LNCaP clone FGC (cell line): ENCODE measurements at regions not wholly inside any gene's neighbourhood (a gene's known extent, or its start where the extent isn't known, plus 50 kb on each side); places are given as distances from the start of the nearest gene placed in this dataset.
"Not testable (repeated sequence)": the region's sequence is repeated elsewhere in the genome, so short reads cannot be mapped to it uniquely, and the experiment has no call there.

ENCODE experiments used
- DNase-seq: peaks from one replicate; pipeline ENCODE4 v3.0.0-alpha.2; 2011; ENCODE audit warnings: low read depth
- H3K4me3 ChIP-seq: 2 replicates; pipeline ENCODE4 v1.5.1; 2011; ENCODE audit warnings: mild to moderate bottlenecking, low read depth, low read length, control low read depth
- TF ChIP-seq, protein P1 (sequence below): IDR thresholded peaks from 2 replicates; pipeline ENCODE4 v1.5.1; 2012; ENCODE audit warnings: mild to moderate bottlenecking; ENCODE audit not compliant: control insufficient read depth, insufficient read depth; ENCODE audit errors: extremely low read depth

GRCh38 chr2:89106369-89107019 lies 415.0 kb downstream of the RPIA start:
- H3K4me3 ChIP-seq, DNase-seq: not testable (repeated sequence)

DNA sequence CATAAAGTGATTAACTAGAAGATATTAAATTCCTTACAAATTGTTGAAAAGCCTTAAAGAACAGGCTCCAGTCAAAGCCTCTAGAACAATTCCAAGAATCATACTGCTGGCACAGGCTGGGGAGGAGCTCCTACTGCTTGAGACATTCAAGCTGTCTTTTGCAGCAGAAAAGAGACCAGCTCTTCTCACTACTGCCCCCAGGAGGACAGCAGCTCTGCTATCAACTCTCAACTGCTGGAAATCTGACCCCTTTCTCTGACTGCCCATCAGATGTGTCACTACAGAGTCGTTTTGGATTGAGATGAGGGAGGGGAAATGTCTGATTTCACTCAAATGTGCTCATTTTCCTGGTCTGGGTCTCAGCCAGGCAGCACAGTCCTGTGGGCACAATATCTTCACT lies 421.0 kb downstream of the RPIA start:
- TF ChIP-seq, protein P1, sequence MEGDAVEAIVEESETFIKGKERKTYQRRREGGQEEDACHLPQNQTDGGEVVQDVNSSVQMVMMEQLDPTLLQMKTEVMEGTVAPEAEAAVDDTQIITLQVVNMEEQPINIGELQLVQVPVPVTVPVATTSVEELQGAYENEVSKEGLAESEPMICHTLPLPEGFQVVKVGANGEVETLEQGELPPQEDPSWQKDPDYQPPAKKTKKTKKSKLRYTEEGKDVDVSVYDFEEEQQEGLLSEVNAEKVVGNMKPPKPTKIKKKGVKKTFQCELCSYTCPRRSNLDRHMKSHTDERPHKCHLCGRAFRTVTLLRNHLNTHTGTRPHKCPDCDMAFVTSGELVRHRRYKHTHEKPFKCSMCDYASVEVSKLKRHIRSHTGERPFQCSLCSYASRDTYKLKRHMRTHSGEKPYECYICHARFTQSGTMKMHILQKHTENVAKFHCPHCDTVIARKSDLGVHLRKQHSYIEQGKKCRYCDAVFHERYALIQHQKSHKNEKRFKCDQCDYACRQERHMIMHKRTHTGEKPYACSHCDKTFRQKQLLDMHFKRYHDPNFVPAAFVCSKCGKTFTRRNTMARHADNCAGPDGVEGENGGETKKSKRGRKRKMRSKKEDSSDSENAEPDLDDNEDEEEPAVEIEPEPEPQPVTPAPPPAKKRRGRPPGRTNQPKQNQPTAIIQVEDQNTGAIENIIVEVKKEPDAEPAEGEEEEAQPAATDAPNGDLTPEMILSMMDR = peak; percentile 41; the same call in 1 of the 2 replicates
- DNase-seq, H3K4me3 ChIP-seq: not testable (repeated sequence)

GRCh38 chr2:89113286-89113685 lies 421.8 kb downstream of the RPIA start:
- not testable (repeated sequence) for DNase-seq, H3K4me3 ChIP-seq

- DNase-seq = not testable (repeated sequence)
Measured at GRCh38 chr2:89129440-89129839, 438.0 kb downstream of the RPIA start.

DNA sequence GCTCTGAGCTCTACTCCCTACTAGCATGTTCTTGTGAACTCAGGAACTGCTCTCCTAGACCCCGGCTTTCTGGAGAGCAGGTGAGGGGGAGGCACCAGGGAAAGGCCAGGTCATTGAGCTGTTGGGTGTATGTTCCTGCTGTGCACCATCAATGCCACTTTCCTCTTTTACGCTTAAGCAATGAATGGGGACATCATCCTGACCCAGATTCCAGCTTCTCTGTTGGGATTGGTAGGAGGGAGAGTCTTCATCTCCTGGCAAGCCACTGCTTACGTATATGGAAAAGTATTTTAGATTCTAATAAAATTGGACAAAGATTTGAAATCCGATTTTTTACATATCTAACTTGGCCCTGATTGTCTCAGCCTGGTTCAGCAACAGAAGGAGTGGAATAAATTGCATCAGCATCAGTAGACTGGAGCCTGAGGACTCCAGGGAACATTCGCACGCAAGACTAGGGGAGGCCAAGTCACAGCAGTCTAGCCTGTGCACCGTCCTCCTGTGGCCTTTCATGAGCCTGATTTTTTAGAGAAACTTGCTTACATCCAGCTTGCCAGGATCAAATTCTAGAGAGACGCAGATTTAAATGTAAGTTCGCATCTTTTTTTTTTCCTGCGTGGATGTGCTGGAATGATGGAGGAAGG lies 439.3 kb downstream of the RPIA start:
- H3K4me3 ChIP-seq, DNase-seq: not testable (repeated sequence)

More at GRCh38 chr2:89129440-89129839, 438.0 kb downstream of the RPIA start:
- not testable (repeated sequence) for H3K4me3 ChIP-seq

- not testable (repeated sequence) for H3K4me3 ChIP-seq
Measured at GRCh38 chr2:89142959-89143358, 451.5 kb downstream of the RPIA start.

GRCh38 chr2:89145342-89145741 lies 453.9 kb downstream of the RPIA start:
- not testable (repeated sequence) for H3K4me3 ChIP-seq, DNase-seq

More at GRCh38 chr2:89142959-89143358, 451.5 kb downstream of the RPIA start:
- not testable (repeated sequence) for DNase-seq

DNA sequence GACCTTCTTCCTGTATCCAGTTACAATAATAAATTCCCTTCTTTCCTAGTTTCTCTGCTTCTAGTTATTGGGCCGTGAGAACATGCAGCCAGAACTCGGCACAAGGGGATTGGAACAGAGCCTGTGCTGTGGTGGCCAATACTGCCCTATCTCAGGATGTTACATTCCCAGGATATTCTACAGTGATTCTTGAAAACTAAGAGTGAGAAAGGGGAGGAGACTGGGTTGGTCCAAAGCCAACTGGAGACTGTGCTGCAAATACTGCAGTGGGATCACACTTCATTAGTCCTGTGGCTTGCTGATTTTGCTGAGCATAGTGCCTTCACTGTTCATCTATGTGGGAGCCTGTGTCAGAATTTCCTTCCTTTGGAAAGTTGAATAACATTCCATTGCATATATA lies 456.8 kb downstream of the RPIA start:
- not testable (repeated sequence) for H3K4me3 ChIP-seq, DNase-seq

- H3K4me3 ChIP-seq, DNase-seq: not testable (repeated sequence)
Measured at GRCh38 chr2:89151699-89152098, 460.2 kb downstream of the RPIA start.

DNA sequence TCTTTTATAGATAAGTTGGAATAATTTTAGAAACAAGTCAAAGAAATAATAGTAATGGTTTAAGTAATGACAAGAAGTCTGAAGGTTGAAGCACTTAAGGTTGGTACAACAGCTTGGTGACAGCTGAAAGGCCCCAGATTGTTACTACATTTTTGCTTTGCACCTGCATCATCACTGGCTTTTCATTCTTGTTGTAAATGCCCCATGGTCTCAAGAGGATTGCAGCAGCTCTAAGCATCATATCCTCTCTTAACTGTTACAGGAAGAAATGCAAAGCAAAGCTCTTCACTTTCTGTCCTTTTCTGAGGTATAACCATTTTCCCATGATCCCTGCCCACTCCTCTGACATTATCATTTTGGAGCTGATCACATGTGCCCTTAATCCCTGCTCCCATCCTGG lies 461.0 kb downstream of the RPIA start:
- not testable (repeated sequence) for H3K4me3 ChIP-seq, DNase-seq

- H3K4me3 ChIP-seq, DNase-seq: not testable (repeated sequence)
Measured at GRCh38 chr2:89153210-89153609, 461.7 kb downstream of the RPIA start.

- H3K4me3 ChIP-seq, DNase-seq: not testable (repeated sequence)
Measured at GRCh38 chr2:89154247-89154682, 462.8 kb downstream of the RPIA start.

DNA sequence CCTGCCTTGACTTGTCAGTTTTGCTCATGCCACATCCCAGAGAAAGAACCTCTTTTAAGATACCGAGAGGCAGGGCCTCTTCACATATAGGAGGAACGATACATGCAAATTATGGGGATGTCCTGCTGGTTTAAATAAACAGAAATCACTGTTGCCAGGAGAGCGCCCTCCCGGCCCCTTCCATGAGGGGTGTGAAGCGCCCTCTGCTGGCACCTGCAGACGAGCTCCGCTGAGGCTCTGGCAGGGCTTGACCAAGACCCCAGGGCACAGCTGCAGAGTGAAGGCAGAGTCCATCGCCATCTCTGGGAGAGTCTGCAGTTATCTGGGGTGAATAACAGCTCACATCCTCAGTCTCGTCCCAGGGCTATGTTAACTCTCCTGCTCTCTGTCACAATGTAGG lies 468.8 kb downstream of the RPIA start:
- not testable (repeated sequence) for DNase-seq, H3K4me3 ChIP-seq

DNA sequence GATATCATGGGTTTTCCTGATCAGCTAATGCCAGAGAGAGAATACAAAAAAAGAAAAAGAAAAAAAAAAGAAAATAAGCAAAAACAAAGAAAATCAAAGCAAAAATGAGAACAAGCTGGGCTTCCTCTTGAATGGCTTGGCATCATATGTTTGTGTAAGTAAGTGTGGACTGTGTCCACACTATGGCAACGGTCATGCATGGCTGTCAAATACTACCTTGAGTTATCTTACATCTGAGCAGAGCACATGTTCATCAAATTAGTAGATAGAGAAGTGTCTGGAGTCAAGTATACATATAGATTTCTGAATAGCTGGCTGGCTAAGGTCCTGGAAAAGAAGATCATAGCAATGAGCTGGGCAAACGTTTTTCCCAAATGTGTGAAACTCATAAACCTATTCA lies 470.2 kb downstream of the RPIA start:
- not testable (repeated sequence) for DNase-seq, H3K4me3 ChIP-seq

DNA sequence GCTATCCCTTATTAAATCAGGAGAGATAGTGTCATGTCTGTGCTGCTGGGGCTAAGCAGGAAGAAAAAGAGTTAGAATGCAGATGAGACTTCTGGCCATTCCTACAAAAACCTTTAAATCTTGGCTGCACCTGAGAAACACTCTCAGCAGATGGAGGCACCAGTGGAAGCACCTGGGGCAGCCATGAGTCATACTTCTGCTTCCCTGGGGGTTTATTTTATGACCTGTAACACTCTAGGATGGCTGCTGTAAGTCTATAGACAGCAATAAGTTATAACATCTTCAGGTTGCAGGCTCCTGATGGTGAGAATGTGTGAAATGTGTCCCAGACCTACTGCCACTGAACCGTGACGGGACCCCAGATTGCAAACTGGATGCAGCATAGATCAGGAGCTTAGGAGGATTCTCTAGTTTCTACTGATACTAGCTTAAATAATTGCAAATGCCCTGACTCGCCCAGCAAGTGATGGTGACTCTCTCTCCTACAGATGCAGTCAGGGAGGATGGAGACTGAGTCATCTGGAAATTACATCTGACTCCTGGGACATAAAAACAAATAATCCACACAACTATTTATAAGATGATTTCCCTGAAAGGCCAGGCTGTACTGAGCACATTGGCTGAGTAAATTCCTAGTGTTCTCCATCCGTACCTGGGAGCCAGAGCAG lies 479.2 kb downstream of the RPIA start:
- not testable (repeated sequence) for DNase-seq, H3K4me3 ChIP-seq

DNA sequence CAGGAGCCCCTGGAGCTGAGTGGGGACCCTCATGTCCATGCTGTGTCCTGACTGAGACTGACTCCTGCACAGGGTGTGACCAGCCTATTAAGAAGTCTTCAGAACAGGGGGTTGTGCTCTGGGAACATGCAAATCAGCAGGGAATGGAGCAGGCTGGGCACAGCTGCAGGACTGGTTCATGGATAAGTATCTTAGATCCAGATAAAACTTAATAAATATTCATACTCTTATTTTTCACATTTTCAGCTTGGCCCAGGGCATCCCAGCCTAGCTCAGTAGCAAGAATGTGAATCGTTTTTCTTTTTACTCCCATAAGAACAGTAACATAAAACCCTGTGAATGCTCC lies 479.7 kb downstream of the RPIA start:
- not testable (repeated sequence) for H3K4me3 ChIP-seq, DNase-seq

DNA sequence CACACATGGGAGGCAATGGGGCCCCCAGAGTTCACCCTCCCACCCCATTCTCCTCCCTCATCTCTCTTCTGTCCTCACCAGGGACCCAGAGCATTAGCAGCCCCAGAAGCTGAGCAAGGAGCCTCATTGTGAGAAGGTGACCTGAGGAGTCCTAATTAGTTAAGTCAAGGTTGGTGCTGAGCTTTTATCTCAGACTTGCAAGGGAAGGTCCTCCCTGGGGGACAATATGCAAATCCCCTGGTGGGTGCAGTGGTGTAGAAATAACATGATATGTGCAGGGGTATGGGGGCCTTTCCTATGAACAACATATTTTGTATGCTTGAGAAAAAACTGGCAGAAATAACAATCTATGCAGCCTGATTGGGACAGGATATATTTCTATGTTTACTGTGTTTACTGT lies 485.5 kb downstream of the RPIA start:
- not testable (repeated sequence) for H3K4me3 ChIP-seq, DNase-seq

DNA sequence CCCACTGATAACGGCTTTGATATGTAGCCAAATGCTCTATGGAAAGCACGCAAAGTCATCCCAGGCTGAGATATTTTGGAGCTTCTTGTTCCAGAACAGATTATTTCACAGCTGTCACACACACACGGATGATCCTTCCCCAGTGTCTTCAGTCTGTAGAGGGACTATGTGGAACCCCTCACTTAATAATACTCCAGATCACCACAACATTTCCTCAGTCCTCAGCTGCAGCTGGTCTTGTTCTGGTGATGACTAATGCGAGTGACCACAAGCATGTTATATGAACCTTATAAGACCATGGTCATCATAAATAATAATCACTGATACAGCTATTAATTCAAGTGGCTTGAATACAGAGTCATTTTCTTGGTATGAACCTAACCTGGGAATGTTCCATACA lies 490.7 kb downstream of the RPIA start:
- DNase-seq, H3K4me3 ChIP-seq: not testable (repeated sequence)

GRCh38 chr2:89184746-89185145 lies 493.3 kb downstream of the RPIA start:
- DNase-seq, H3K4me3 ChIP-seq: not testable (repeated sequence)
